ENCODE measurements at regions not wholly inside any gene's neighbourhood (a gene's known extent, or its start where the extent isn't known, plus 50 kb on each side); places are given as distances from the start of the nearest gene placed in this dataset.

DNA sequence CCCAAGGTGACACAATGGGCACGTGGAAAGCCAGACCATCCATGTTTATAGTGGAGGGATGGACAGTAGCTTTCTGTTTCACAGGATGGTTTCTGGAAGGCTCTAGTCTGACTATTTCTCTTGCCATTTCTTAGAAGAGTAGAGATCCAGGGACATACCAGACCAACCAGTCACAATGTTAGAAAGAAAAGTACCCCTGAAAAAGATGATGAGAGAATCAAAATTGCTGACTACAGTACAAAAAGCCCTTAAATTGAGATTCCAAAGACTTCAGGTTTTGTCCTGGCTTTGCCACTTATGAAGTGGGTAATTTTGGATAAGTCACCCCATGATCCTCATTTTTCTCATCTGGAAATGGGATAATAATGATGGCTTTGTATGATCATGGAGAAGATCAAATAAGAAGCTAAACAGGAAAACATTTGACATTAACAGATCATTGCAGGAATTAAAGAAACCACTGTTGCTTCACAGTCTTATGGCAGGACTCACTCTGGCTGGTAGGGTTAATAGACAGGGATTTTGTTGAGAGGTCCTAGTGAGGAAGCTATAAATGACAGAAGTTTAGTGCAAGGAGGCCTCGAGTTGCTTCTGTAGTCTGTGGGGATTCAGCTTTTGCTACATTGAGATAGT lies 386.0 kb downstream of the IRS1 start:
- Mint-ChIP-seq H3K27ac (no peak overlapping the region; a peak in 1 of 7 replicates), H3K4me1 (no peaks in the 10 kb centered on the region), H3K4me3 (no peak overlapping the region), H3K9me3 (no peaks in the 10 kb centered on the region), H3K36me3 (ENCODE audit: insufficient read depth in 1 of 3, low read depth in 3 of 3) (no peaks in the 10 kb centered on the region), H3K27me3 (ENCODE audit: low read depth) (no peaks in the 10 kb centered on the region)
- Histone ChIP-seq H3K27ac (ENCODE audit: insufficient read length, low read depth, low read length) (no peak overlapping the region), H3K14ac (ENCODE audit: insufficient read depth, low read length) (no peak overlapping the region), H3K27me3 (ENCODE audit: insufficient read depth, low read length) (no peaks in the 10 kb centered on the region), H4K8ac (replicated peaks; ENCODE audit: insufficient read length, low read depth, low read length) (no peak overlapping the region), H3T11ph (ENCODE audit: low read length) (no peak overlapping the region), H3K4ac (ENCODE audit: low read depth, low read length) (no peak overlapping the region), H2BK20ac (ENCODE audit: low read depth, low read length, poor library complexity, severe bottlenecking) (no peak overlapping the region), H3K4me2 (ENCODE audit: insufficient read depth, insufficient read length, low read length) (no peak overlapping the region), H3K4me1 (ENCODE audit: insufficient read depth, low read length) (no peaks in the 10 kb centered on the region), H3K9me3 (ENCODE audit: control insufficient read depth, low read depth, low read length) (no peaks in the 10 kb centered on the region), H4K20me1 (ENCODE audit: control insufficient read depth, insufficient read depth, insufficient read length) (no peaks in the 10 kb centered on the region), H3K23ac (ENCODE audit: insufficient read length, low read depth, low read length) (no peak overlapping the region), H4K91ac (ENCODE audit: insufficient read length, low read depth, low read length) (no peak overlapping the region), H2BK5ac (ENCODE audit: insufficient read length, low read length) (no peak overlapping the region), H3K9ac (ENCODE audit: extremely low read depth, insufficient read length, low read length) (no peak overlapping the region), H2BK15ac (ENCODE audit: low read depth, low read length) (no peak overlapping the region), H3K79me2 (ENCODE audit: insufficient read depth, low read length) (no peaks in the 10 kb centered on the region), H2AFZ (ENCODE audit: low read length) (no peak overlapping the region), H3K23me2 (ENCODE audit: insufficient read length, low read depth, low read length, poor library complexity, severe bottlenecking) (no peaks in the 10 kb centered on the region), H3K56ac (ENCODE audit: insufficient read length, low read depth, low read length) (no peak overlapping the region), H2BK12ac (ENCODE audit: insufficient read length, low read depth, low read length) (no peak overlapping the region), H3K79me1 (ENCODE audit: insufficient read depth, low read depth, low read length, poor library complexity, severe bottlenecking) (no peaks in the 10 kb centered on the region), H2AK5ac (ENCODE audit: insufficient read length, low read length) (no peak overlapping the region), H4K5ac (ENCODE audit: insufficient read length, low read depth, low read length) (no peak overlapping the region), H3K18ac (ENCODE audit: insufficient read length, low read depth, low read length) (no peak overlapping the region), H2BK120ac (ENCODE audit: low read depth, low read length, poor library complexity, severe bottlenecking) (no peak overlapping the region)
- no peak for DNase-seq
- no CpG with 5 or more reads among the region's 2 CpGs for WGBS (ENCODE audit: extremely low coverage, insufficient read length, low lambda C conversion rate)
- TF ChIP-seq, protein P1, sequence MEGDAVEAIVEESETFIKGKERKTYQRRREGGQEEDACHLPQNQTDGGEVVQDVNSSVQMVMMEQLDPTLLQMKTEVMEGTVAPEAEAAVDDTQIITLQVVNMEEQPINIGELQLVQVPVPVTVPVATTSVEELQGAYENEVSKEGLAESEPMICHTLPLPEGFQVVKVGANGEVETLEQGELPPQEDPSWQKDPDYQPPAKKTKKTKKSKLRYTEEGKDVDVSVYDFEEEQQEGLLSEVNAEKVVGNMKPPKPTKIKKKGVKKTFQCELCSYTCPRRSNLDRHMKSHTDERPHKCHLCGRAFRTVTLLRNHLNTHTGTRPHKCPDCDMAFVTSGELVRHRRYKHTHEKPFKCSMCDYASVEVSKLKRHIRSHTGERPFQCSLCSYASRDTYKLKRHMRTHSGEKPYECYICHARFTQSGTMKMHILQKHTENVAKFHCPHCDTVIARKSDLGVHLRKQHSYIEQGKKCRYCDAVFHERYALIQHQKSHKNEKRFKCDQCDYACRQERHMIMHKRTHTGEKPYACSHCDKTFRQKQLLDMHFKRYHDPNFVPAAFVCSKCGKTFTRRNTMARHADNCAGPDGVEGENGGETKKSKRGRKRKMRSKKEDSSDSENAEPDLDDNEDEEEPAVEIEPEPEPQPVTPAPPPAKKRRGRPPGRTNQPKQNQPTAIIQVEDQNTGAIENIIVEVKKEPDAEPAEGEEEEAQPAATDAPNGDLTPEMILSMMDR (conservative IDR thresholded peaks at IDR 0.05), result no peak

Measured in H9 (cell line).